Liver (tissue), 2 donors: ENCODE measurements at regions not wholly inside any gene's neighbourhood (a gene's known extent, or its start where the extent isn't known, plus 50 kb on each side); places are given as distances from the start of the nearest gene placed in this dataset.

ENCODE experiments used
- CTCF ChIP-seq: fragments of 150-350 bp; IDR thresholded peaks from 2 replicates; pipeline ENCODE4 v1.5.1; 2017; ENCODE audit warnings: improper control_type of control experiment, low read depth, low read length; ENCODE audit not compliant: missing input control
- MAX ChIP-seq: IDR thresholded peaks from 2 replicates; pipeline ENCODE4 v1.6.1; 2016; ENCODE audit warnings: antibody characterized with exemption
- YY1 ChIP-seq: IDR thresholded peaks from 2 replicates; pipeline ENCODE4 v1.6.1; 2016; ENCODE audit warnings: antibody characterized with exemption, mild to moderate bottlenecking
- donor health status: healthy.

- TF ChIP-seq CTCF: no peak
- TF ChIP-seq YY1: no peak
- TF ChIP-seq MAX: no peak
Measured at GRCh38 chr5:2169430-2169808, 286.7 kb upstream of the IRX4 start.
